GM18907 (cell line): ENCODE measurements at regions not wholly inside any gene's neighbourhood (a gene's known extent, or its start where the extent isn't known, plus 50 kb on each side); places are given as distances from the start of the nearest gene placed in this dataset.
"Not testable (repeated sequence)": the region's sequence is repeated elsewhere in the genome, so short reads cannot be mapped to it uniquely, and the experiment has no call there.

Experiments
- ATAC-seq: cut with Tn5 transposase; IDR thresholded peaks from one replicate; pipeline ENCODE4 v1.9.1; 2021; ENCODE audit warnings: mild to moderate bottlenecking, moderate library complexity; ENCODE audit not compliant: unreplicated experiment

- no peak for ATAC-seq
Measured at GRCh38 chr14:82766123-82766522, 1232.5 kb upstream of the SEL1L start.

GRCh38 chr14:82766996-82767395 is 1233.3 kb upstream of the SEL1L start:
- ATAC-seq, result no peak

- no peak for ATAC-seq
Measured at GRCh38 chr14:82776958-82777357, 1243.3 kb upstream of the SEL1L start.

- ATAC-seq, result no peak
Measured at GRCh38 chr14:82778008-82778590, 1244.4 kb upstream of the SEL1L start.

- no peak for ATAC-seq
Measured at GRCh38 chr14:82778601-82779000, 1244.9 kb upstream of the SEL1L start.

GRCh38 chr14:82779301-82779700 is 1245.6 kb upstream of the SEL1L start:
- no peak for ATAC-seq

DNA sequence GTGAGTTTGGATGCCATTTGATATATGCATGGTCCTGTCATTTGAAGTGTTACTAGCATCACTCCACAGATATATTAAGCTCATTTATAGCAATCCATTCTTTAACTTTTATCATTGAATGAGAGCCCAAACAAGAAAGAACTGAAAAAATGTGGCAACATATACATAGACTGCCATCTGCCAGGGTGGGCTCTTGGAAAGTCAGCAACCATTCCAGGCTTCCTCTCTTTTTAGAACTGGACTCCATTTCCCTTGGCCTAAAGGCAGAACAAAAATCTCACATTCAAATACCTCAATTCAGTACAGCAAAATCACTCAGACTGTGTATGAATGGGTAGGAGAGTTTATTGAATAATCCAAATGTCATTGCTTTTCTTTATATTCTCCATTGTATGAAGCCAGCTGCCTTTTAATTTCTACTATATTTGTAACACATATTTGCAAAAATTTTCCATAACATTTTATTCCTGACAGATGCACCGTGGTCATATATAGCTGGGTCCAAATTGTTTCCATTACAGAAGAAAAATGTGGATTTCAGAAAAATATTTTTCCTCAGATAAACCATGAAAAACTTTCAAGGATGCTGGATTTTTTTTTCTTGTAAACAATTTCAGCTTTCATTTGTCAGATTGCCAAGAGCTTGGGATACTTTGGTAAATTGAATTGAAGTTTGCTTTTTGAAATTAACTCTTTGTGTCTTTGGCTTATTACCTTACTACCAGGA is 1252.3 kb upstream of the SEL1L start:
- ATAC-seq, result no peak

GRCh38 chr14:82786483-82786880 is 1252.8 kb upstream of the SEL1L start:
- ATAC-seq, result no peak

DNA sequence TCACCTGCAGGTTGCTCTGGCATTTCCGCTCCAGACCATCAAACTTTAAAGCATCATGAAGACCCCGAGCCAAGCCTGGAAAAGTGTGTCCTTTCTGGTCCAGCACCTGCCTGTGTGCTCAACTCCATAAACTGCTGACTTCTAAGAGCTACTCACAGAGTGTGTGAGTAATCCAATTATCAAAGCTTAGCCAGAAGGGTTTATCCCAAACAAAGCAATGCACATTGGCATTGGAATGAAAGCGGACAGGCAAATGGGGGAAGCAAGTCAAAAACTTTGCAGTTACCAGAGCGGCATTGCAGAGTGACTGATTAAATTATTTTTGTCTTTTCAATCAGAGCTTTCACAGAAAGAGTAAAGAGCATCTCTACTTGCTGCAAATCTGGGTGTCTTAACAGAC is 1262.4 kb upstream of the SEL1L start:
- no peak for ATAC-seq

DNA sequence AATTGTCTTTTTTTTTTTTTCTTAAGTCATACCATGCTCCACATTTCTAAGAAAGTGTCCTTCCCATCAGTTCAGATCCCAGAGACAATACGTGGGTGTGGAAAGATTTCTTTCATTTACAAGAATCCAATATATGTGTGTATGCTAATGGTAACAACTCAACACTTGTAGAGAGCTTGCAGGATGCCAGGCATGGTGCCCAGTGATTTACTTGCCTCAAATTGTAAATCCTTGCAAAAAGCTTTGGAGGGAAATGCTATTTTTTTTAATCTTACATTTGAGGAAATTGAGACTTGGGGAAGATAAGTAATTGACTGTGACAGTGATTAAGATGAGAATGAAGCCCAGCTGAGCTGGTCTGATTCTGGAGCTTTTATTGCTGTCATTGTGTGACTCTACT is 1264.6 kb upstream of the SEL1L start:
- no peak for ATAC-seq

- ATAC-seq, result no peak
Measured at GRCh38 chr14:82805892-82806825, 1272.5 kb upstream of the SEL1L start.

- no peak for ATAC-seq
Measured at GRCh38 chr14:82811246-82811645, 1277.6 kb upstream of the SEL1L start.

DNA sequence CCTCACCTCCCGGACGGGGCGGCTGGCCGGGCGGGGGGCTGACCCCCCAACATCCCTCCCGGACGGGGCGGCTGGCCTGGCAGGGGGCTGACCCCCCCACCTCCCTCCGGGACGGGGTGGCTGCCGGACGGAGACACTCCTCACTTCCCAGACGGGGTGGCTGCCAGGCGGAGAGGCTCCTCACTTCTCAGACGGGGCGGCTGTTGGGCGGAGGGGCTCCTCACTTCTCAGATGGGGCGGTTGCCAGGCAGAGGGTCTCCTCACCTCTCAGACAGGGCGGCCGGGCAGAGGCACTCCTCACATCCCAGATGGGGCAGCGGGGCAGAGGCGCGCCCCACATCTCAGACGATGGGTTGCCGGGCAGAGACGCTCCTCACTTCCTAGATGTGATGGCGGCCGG is 1280.7 kb upstream of the SEL1L start:
- not testable (repeated sequence) for ATAC-seq

- ATAC-seq, result no peak
Measured at GRCh38 chr14:82830596-82830995, 1296.9 kb upstream of the SEL1L start.

- no peak for ATAC-seq
Measured at GRCh38 chr14:82836256-82836950, 1302.8 kb upstream of the SEL1L start.

- no peak for ATAC-seq
Measured at GRCh38 chr14:82837611-82838140, 1304.0 kb upstream of the SEL1L start.

DNA sequence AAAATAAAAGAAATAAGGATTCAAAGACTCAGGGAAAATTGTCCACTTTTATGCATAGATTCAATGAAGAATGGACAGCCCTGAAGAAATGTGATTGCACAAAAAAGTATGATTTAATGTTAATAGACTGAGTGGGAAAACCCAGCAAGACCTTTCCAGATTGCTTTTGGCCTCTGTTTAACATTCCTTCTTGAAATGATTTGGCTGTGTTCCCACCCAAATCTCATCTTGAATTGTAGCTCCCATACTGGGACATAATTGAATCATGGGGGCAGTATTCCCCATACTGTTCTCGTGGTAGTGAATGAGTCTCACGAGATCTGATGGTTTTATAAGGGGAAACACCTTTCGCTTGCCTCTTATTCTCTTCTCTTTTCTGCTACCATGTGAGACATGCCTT is 1316.9 kb upstream of the SEL1L start:
- ATAC-seq, result no peak

DNA sequence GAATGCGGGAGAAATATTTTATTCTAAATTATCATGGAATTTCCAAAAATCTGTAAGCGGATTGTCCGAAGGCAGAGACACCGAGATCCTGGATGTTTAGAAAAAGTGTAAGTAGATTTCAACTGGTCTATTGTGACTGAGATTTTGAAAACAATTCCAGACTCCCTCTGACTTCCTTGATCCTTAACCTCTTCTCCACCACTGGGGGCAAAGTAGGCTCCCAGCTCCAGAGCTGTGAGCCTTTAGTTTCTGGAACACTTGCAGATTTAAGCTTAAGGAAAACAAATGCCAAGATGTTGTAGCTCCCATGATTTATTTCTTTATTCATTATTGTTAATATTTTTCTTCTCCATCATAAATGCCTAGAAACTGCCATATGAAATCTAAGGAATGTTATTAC is 1320.5 kb upstream of the SEL1L start:
- ATAC-seq, result no peak

DNA sequence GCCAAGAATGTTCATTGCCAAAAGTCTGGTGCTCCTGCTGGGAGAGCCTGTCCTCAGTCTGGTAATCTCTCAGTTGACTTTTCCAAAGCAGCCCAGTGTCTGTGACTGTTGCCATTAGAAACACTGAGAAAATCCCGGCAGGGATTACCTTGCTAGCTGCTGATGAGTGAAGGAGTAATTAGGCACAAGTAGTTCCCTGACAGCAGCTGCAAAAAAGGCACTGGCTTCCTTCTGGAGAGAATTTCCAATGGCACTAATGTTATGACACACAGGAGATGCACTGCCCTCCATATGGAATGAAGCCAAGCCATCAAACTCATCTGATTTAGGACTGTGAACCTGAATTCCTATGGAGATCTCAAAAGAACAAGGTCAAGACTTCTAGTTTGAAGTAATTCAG is 1321.2 kb upstream of the SEL1L start:
- ATAC-seq, result no peak

DNA sequence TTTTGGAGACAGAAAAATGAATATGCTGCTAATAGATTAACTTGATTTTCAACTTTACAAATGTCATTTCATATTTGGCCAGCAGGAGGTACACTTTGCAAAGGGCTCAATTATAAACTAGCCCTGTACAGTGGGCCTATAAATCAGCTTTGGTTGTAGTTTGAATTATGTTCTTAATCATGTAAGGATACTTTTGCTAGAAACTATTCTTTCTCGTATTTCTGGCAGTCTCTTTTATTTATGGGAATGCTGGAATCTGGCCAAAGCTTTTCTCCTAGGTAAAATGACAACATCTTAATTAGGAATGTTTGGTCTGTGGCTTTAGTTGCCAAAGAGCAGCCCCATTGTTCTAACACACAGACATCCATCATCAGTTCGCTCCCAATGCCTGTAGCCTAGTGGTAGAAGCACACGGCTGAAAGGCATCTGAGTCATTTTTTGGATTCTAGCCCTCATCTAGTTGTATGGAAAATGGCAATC is 1322.3 kb upstream of the SEL1L start:
- no peak for ATAC-seq

DNA sequence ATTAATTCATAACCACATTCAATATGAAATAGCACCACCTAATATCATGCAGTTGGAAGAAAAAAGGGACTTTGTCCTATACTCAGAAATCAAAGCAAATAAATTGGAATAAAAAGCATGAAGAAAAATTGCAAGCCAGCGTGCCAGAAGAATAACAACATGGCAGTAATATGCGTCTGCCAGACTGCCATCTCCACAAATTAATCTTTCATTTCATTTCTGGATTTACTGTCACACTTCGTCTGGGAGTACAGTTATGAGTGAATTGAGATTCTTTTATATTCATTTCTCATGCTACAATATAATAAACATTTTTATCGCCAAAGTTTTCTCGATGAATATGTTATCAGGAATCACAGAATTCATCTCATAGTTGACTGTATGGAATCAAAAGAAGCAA is 1327.7 kb upstream of the SEL1L start:
- ATAC-seq, result no peak
